Mucosa of rectum (tissue), 2 donors: ENCODE measurements at regions not wholly inside any gene's neighbourhood (a gene's known extent, or its start where the extent isn't known, plus 50 kb on each side); places are given as distances from the start of the nearest gene placed in this dataset.
A peak's percentile ranks its signal among the peaks of the same experiment; 100 is the strongest.

ENCODE experiments used
- H3K27ac ChIP-seq, 2 donors: one replicate each; pipeline ENCODE4 v1.7.0; 2013; ENCODE audit warnings: inconsistent platforms in 2 of 2, low read depth in 2 of 2, low read length in 2 of 2
- H3K27me3 ChIP-seq, 2 donors: one replicate each; pipeline ENCODE4 v1.7.0; 2013; ENCODE audit warnings: low read length in 2 of 2; ENCODE audit not compliant: control insufficient read depth in 2 of 2, insufficient read depth in 2 of 2
- H3K36me3 ChIP-seq, 2 donors: one replicate each; pipeline ENCODE4 v1.7.0; 2013; ENCODE audit warnings: low read length in 2 of 2; ENCODE audit not compliant: control insufficient read depth in 2 of 2, insufficient read depth in 2 of 2
- H3K4me1 ChIP-seq, 2 donors: one replicate each; pipeline ENCODE4 v1.7.0; 2013; ENCODE audit warnings: low read length in 2 of 2, mild to moderate bottlenecking in 1 of 2; ENCODE audit not compliant: control insufficient read depth in 2 of 2, insufficient read depth in 2 of 2
- H3K4me3 ChIP-seq, 2 donors: one replicate each; pipeline ENCODE4 v1.7.0; 2013; ENCODE audit warnings: low read length in 2 of 2
- H3K9ac ChIP-seq, 2 donors: one replicate each; pipeline ENCODE4 v1.7.0; 2013; ENCODE audit warnings: low read length in 2 of 2, low read depth in 1 of 2, mild to moderate bottlenecking in 1 of 2
- H3K9me3 ChIP-seq, 2 donors: one replicate each; pipeline ENCODE4 v1.7.0; 2013; ENCODE audit warnings: low read length in 2 of 2; ENCODE audit not compliant: control insufficient read depth in 2 of 2
- donor health status: healthy.
- donor health status: Normal muscosa, but diverticular disease.

DNA sequence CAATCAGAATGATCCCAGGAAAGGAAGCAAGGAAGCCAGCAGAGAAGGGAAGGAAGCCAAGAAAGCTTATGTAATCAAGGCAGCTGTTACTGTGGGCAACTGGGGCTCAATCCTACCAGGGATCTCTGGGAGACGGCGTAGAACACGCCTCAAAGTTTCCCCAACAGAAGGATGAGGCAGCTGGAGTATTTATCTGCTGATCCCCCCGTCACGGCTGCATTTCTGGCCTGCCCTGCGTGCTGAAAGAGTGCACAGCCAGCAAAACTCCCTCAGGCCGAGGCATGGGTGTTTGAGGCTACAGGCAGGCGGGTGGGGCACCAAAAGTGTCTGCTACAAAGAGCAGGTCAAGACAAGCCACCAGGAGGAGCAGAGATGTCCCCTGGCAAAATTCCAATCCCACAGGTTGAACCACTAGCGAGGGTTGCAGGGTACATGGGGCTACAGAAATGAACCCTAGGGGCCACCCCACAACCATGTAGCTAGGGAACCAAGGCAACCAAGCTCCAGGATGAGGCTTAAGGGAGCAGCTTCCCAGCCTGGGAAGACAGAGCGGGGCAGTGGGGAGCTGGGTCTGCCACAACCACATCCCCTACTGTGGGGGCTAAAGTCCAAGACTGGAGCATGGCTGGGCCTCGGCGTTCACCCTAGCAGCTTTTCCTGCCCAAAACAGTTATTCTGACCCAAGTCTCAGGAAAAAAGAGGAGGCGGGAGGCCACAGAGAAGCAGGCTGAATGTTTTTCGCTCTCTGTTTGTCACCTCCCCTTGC lies 113.4 kb downstream of the BCOR start:
- Histone ChIP-seq H3K36me3 (no peaks in the 10 kb centered on the region), H3K9ac (no peak overlapping the region), H3K4me1 (peaks cover 2 to 7% of the 10 kb centered on the region in 2 donors), H3K9me3 (no peaks in the 10 kb centered on the region), H3K4me3 (no peak overlapping the region), H3K27ac (peak overlapping the region in 1 of 2 donors; percentile 9), H3K27me3 (peaks cover 0 to 5% of the 10 kb centered on the region in 2 donors)

- peaks cover 2 to 7% of the 10 kb centered on the region in 2 donors for H3K4me1 ChIP-seq
- H3K9ac ChIP-seq: no peak overlapping the region
- peaks cover 0 to 5% of the 10 kb centered on the region in 2 donors for H3K27me3 ChIP-seq
- no peak overlapping the region for H3K4me3 ChIP-seq
- H3K36me3 ChIP-seq: no peaks in the 10 kb centered on the region
- H3K27ac ChIP-seq: no peak overlapping the region
- no peaks in the 10 kb centered on the region for H3K9me3 ChIP-seq
Observed at GRCh38 chrX:39985071-39985470, 112.7 kb downstream of the BCOR start.

GRCh38 chrX:39985551-39985950 lies 112.2 kb downstream of the BCOR start:
- H3K27me3 ChIP-seq: peaks cover 0 to 10% of the 10 kb centered on the region in 2 donors
- no peak overlapping the region for H3K9ac ChIP-seq
- H3K27ac ChIP-seq: no peak overlapping the region
- H3K4me3 ChIP-seq: no peak overlapping the region
- peaks cover 5 to 7% of the 10 kb centered on the region in 2 donors for H3K4me1 ChIP-seq
- H3K36me3 ChIP-seq: no peaks in the 10 kb centered on the region
- H3K9me3 ChIP-seq: no peaks in the 10 kb centered on the region

GRCh38 chrX:39988496-39988895 lies 109.3 kb downstream of the BCOR start:
- Histone ChIP-seq H3K9me3 (no peaks in the 10 kb centered on the region), H3K27ac (no peak overlapping the region), H3K27me3 (peaks cover 0 to 10% of the 10 kb centered on the region in 2 donors), H3K9ac (no peak overlapping the region), H3K4me1 (peaks cover 5 to 10% of the 10 kb centered on the region in 2 donors), H3K4me3 (no peak overlapping the region), H3K36me3 (no peaks in the 10 kb centered on the region)

- Histone ChIP-seq H3K9me3 (no peaks in the 10 kb centered on the region), H3K4me3 (no peak overlapping the region), H3K27ac (no peak overlapping the region), H3K9ac (no peak overlapping the region), H3K27me3 (peaks cover 0 to 7% of the 10 kb centered on the region in 2 donors), H3K36me3 (no peaks in the 10 kb centered on the region), H3K4me1 (peaks cover 2 to 3% of the 10 kb centered on the region in 2 donors)
Observed at GRCh38 chrX:39990388-39990787, 107.4 kb downstream of the BCOR start.

GRCh38 chrX:39992300-39992699 lies 105.5 kb downstream of the BCOR start:
- Histone ChIP-seq H3K9ac (no peak overlapping the region), H3K4me3 (no peak overlapping the region), H3K27me3 (peaks cover 0 to 4% of the 10 kb centered on the region in 2 donors), H3K27ac (no peak overlapping the region), H3K36me3 (no peaks in the 10 kb centered on the region), H3K4me1 (peaks cover 2 to 3% of the 10 kb centered on the region in 2 donors), H3K9me3 (no peaks in the 10 kb centered on the region)

GRCh38 chrX:39995457-39995856 lies 102.3 kb downstream of the BCOR start:
- Histone ChIP-seq H3K9ac (no peak overlapping the region), H3K36me3 (no peaks in the 10 kb centered on the region), H3K4me1 (peaks cover under 1 to 3% of the 10 kb centered on the region in 2 donors), H3K9me3 (no peaks in the 10 kb centered on the region), H3K4me3 (no peak overlapping the region), H3K27ac (no peak overlapping the region), H3K27me3 (peaks cover 0 to under 1% of the 10 kb centered on the region in 2 donors)

DNA sequence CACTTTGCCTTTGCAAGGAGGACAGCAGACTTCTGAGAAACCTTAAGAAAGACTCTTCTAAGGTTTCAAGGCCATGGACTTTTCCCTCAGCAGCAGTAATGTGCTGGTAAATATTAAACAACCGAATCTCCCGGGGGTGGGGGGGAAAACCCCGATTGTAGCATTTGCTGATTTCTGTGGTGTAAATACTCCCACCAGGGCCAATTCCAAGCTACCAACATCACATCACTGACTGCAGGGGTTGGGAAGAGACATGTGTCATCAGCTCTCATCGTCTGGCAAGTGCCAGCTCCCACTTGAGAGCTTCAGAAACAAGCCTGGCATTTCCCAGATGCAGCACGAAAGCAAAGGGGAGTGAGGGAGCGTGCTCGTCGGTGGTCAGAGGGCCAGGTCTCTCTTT lies 101.2 kb downstream of the BCOR start:
- H3K4me1 ChIP-seq: peaks cover 0 to 3% of the 10 kb centered on the region in 2 donors
- no peak overlapping the region for H3K4me3 ChIP-seq
- H3K27ac ChIP-seq: no peak overlapping the region
- H3K9me3 ChIP-seq: no peaks in the 10 kb centered on the region
- H3K36me3 ChIP-seq: no peaks in the 10 kb centered on the region
- no peak overlapping the region for H3K9ac ChIP-seq
- H3K27me3 ChIP-seq: no peaks in the 10 kb centered on the region

- Histone ChIP-seq H3K27me3 (no peaks in the 10 kb centered on the region), H3K36me3 (no peaks in the 10 kb centered on the region), H3K4me3 (no peak overlapping the region), H3K9ac (no peak overlapping the region), H3K4me1 (no peaks in the 10 kb centered on the region), H3K27ac (no peak overlapping the region), H3K9me3 (no peaks in the 10 kb centered on the region)
Observed at GRCh38 chrX:39998636-39999406, 98.9 kb downstream of the BCOR start.
